Spleen (tissue), 11 donors: ENCODE measurements at regions not wholly inside any gene's neighbourhood (a gene's known extent, or its start where the extent isn't known, plus 50 kb on each side); places are given as distances from the start of the nearest gene placed in this dataset.

ENCODE experiments used
- DNase-seq: peaks from one replicate; pipeline ENCODE4 v3.0.0-alpha.2; 2020
- H3K27ac ChIP-seq, 8 donors: fragments of 200-600 bp; sonication (generic) in 7 of 8; 1 replicate in 4 of 8; 2 replicates in 4 of 8; pipeline versions ENCODE4 v1.5.0 to v1.8.0; 2016 to 2021; ENCODE audit warnings: inconsistent platforms in 4 of 8, mild to moderate bottlenecking in 4 of 8, moderate library complexity in 1 of 8
- H3K27me3 ChIP-seq, 7 donors: fragments of 200-600 bp; sonication (generic) in 6 of 7; replicated peaks in 1 of 7; 1 replicate in 4 of 7; 2 replicates in 3 of 7; pipeline versions ENCODE4 v1.5.0 to v1.8.0; 2016 to 2021; ENCODE audit warnings: inconsistent platforms in 3 of 7, mild to moderate bottlenecking in 1 of 7
- H3K36me3 ChIP-seq, 6 donors: fragments of 200-600 bp; sonication (generic) in 5 of 6; 1 replicate in 4 of 6; 2 replicates in 2 of 6; pipeline versions ENCODE4 v1.5.0 to v1.8.0; 2016 to 2021; ENCODE audit warnings: inconsistent platforms in 2 of 6
- H3K4me1 ChIP-seq, 6 donors: fragments of 200-600 bp; sonication (generic) in 5 of 6; 1 replicate in 3 of 6; 2 replicates in 3 of 6; pipeline versions ENCODE4 v1.5.0 to v1.8.0; 2016 to 2021; ENCODE audit warnings: inconsistent platforms in 3 of 6
- H3K4me3 ChIP-seq, 8 donors: fragments of 200-600 bp; sonication (generic) in 7 of 8; 1 replicate in 4 of 8; 2 replicates in 4 of 8; pipeline versions ENCODE4 v1.5.0 to v1.8.0; 2016 to 2021; ENCODE audit warnings: inconsistent platforms in 4 of 8, mild to moderate bottlenecking in 4 of 8, moderate library complexity in 2 of 8
- H3K9me3 ChIP-seq, 8 donors: fragments of 200-600 bp; sonication (generic) in 7 of 8; 1 replicate in 4 of 8; 2 replicates in 4 of 8; pipeline versions ENCODE4 v1.5.0 to v1.8.0; 2016 to 2021; ENCODE audit warnings: inconsistent platforms in 4 of 8
- POLR2A ChIP-seq, 3 donors: fragments of 450-650 bp; IDR thresholded peaks; one replicate each; pipeline ENCODE4 v1.5.1; 2017; ENCODE audit warnings: antibody characterized with exemption in 3 of 3, mild to moderate bottlenecking in 1 of 3
- POLR2AphosphoS5 ChIP-seq, 3 donors: sonication (generic); formaldehyde crosslinking; IDR thresholded peaks; one replicate each; pipeline ENCODE4 v1.5.1; 2017; ENCODE audit warnings: antibody characterized with exemption in 3 of 3
- WGBS, 5 donors: extraction: QIAGEN DNeasy Blood & Tissue Kit in 3 of 5; methylation state at CpG; one replicate each; pipeline versions ENCODE4 v1.1.5 to v1.1.7; 2013 to 2018; 5-methylcytosine and 5-hydroxymethylcytosine counted together
- intact Hi-C: fragments of 100-400 bp; cut with DNase I; formaldehyde crosslinking; loops from one replicate; pipeline ENCODE4 v1.15.0; 2023; ENCODE audit warnings: low total_unique reads
- TF ChIP-seq, protein P1 (sequence below), 11 experiments: fragments of 200-600 bp in 7 of 11; fragments of 450-650 bp in 4 of 11; sonication (generic) in 4 of 11; IDR thresholded peaks in 8 of 11; conservative IDR thresholded peaks in 3 of 11; 1 replicate in 7 of 11; 2 replicates in 4 of 11; pipeline versions ENCODE4 v1.4.0 to v1.8.0; 2016 to 2021; ENCODE audit warnings: antibody characterized with exemption in 11 of 11, inconsistent platforms in 4 of 11, mild to moderate bottlenecking in 1 of 11
- donor health status: healthy with polysubstance abuse.
- donor health status: DM: no; HTN: no; CAD: no; lungs with moderate emphysema.
- donor health status: DM: no; HTN: no; CAD: no.
- donor health status: Bipolar disorder and iron deficiency.
- donor health status: healthy.
- donor health status: DM: no; HTN: no; CAD: no.
- donor health status: DM: yes; HTN: yes; CAD: no.

DNA sequence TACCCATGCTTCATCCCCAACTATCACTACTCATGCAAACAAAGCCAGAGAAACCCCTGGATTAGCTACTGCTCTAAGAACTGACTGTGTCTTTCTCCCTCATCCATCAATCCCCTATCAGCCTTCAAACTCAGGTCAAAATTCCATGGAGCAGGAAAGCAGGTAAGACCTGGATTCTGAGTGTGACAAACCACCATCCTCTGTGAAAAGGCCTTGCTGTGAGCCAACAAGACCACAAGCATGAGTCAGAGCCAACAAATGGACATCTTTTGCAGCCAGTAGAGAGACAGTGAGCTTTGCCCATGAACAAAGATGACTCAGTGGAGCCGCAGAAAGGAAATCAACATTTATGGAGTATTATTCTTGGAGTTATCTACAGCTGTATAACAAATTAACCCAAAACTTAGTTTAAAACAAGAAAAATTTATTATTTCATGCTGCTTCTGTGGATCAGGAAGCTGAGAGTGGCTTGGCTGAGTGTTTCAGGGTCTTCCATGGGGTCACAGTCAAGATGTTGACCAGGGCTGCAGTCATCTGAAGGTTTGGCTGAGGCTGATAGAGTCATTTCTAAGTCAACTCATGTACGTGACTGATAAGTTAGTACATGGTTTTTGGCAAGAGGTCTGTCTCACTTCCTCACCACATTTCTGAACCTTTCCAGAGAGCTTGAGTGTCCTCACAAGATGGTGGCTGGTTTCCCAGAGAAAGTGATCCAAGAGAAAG lies 61.1 kb downstream of the PITPNM2 start:
- peaks cover 13 to 53% (median 29%) of the 10 kb centered on the region in 6 donors for H3K4me1 ChIP-seq
- H3K4me3 ChIP-seq: no peak overlapping the region
- intact Hi-C loops: no loop called here
- no peak for DNase-seq
- no peaks in the 10 kb centered on the region for H3K27me3 ChIP-seq
- TF ChIP-seq, protein P1, sequence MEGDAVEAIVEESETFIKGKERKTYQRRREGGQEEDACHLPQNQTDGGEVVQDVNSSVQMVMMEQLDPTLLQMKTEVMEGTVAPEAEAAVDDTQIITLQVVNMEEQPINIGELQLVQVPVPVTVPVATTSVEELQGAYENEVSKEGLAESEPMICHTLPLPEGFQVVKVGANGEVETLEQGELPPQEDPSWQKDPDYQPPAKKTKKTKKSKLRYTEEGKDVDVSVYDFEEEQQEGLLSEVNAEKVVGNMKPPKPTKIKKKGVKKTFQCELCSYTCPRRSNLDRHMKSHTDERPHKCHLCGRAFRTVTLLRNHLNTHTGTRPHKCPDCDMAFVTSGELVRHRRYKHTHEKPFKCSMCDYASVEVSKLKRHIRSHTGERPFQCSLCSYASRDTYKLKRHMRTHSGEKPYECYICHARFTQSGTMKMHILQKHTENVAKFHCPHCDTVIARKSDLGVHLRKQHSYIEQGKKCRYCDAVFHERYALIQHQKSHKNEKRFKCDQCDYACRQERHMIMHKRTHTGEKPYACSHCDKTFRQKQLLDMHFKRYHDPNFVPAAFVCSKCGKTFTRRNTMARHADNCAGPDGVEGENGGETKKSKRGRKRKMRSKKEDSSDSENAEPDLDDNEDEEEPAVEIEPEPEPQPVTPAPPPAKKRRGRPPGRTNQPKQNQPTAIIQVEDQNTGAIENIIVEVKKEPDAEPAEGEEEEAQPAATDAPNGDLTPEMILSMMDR (IDR thresholded peaks at IDR 0.05 in 8 of 11, conservative IDR thresholded peaks at IDR 0.05 in 3 of 11): no peak
- no peak for TF ChIP-seq POLR2A (IDR thresholded peaks at IDR 0.05)
- TF ChIP-seq POLR2AphosphoS5 (IDR thresholded peaks at IDR 0.05): no peak
- H3K36me3 ChIP-seq: no peaks in the 10 kb centered on the region
- H3K9me3 ChIP-seq: no peaks in the 10 kb centered on the region
- H3K27ac ChIP-seq: peak overlapping the region in 2 of 8 donors; percentile 16 to 47
- 58 to 77% (median 74%) methylated on average over 2 of the region's 2 CpGs for WGBS, 5 donors

GRCh38 chr12:123089140-123089539 lies 61.8 kb downstream of the PITPNM2 start:
- DNase-seq: no peak
- TF ChIP-seq POLR2AphosphoS5 (IDR thresholded peaks at IDR 0.05) (no peak), POLR2A (IDR thresholded peaks at IDR 0.05) (no peak)
- TF ChIP-seq, protein P1 (IDR thresholded peaks at IDR 0.05 in 8 of 11, conservative IDR thresholded peaks at IDR 0.05 in 3 of 11): no peak
- Histone ChIP-seq H3K27ac (peak overlapping the region in 3 of 8 donors; percentile 16 to 47 (median 42)), H3K9me3 (no peaks in the 10 kb centered on the region), H3K4me3 (no peak overlapping the region), H3K27me3 (no peaks in the 10 kb centered on the region), H3K4me1 (peaks cover 14 to 54% (median 32%) of the 10 kb centered on the region in 6 donors), H3K36me3 (no peaks in the 10 kb centered on the region)
- intact Hi-C loops: no loop called here
- 59 to 80% (median 62%) methylated on average over 6 of the region's 6 CpGs for WGBS, 5 donors

DNA sequence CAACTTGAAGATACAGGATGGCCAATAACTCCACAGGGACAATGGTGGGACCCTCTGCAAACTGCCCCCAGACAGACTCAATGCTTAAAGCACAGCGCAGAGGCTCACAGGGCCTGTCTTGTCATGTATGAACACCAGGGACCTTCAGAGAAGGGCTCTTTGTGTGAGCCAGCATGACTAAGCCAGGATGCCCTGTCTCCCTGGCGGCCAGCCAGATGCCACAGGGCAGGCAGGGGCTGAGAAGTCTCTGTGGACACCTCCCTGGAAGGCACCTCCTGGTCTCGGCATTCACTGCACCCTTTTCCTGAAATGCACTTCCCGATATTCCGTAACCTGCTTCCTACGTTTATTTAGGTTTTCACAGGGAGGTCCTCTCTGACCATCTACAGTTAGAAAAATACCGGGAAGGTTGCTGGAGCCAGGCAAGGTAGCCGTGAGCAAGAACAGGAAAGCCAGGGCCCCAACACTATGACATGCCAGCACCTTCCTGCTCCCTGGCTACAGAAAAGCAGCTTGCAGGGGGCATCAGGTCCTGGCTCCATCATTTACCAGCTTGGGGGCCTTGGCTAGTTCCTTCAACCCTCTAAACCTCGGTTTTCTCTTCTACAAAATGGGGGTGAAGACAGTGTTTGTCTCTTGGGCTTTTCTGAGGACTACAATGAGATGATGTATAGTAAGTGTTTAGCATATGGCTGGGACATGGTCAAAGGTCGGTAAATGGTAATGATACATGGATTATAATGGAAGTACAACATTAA lies 65.0 kb downstream of the PITPNM2 start:
- peak; percentile 82 for DNase-seq
- intact Hi-C loops: no loop called here
- peak; percentile 13 to 57 (median 24) for TF ChIP-seq POLR2AphosphoS5 (IDR thresholded peaks at IDR 0.05)
- no peak for TF ChIP-seq POLR2A (IDR thresholded peaks at IDR 0.05)
- TF ChIP-seq, protein P1 (IDR thresholded peaks at IDR 0.05 in 8 of 11, conservative IDR thresholded peaks at IDR 0.05 in 3 of 11): peak in 2 of 11 experiments; percentile 8 to 19
- H3K4me3 ChIP-seq: no peak overlapping the region
- no peaks in the 10 kb centered on the region for H3K27me3 ChIP-seq
- WGBS, 5 donors: 43 to 61% (median 46%) methylated on average over 10 of the region's 10 CpGs
- peaks cover 14 to 70% (median 40%) of the 10 kb centered on the region in 6 donors for H3K4me1 ChIP-seq
- no peaks in the 10 kb centered on the region for H3K36me3 ChIP-seq
- peak overlapping the region in 2 of 8 donors; percentile 33 to 38 for H3K27ac ChIP-seq
- no peaks in the 10 kb centered on the region for H3K9me3 ChIP-seq

DNA sequence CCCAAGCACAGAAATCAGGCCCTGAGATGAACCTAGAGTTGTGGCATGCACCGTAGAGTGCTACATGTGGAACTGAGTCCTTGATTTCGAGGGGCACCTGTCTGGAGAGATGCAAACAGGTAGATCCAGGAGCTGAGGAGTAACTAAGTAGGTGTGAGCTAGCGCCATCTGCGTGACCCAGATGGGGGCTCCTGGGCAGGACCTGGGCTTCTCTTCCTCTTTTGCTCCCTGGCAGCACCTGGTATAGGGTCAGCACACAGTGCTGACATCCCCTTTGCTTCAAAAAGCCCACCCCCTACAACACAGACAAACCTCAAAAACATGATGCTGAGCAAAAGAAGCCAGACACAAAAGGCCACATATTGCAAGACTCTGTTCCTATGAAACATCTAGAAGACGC lies 65.8 kb downstream of the PITPNM2 start:
- WGBS, 5 donors: 65 to 87% (median 82%) methylated on average over 5 of the region's 5 CpGs
- DNase-seq: no peak
- Histone ChIP-seq H3K27ac (peak overlapping the region in 3 of 8 donors; percentile 72 to 84 (median 82)), H3K36me3 (no peaks in the 10 kb centered on the region), H3K27me3 (no peaks in the 10 kb centered on the region), H3K4me3 (no peak overlapping the region), H3K4me1 (peaks cover 14 to 69% (median 40%) of the 10 kb centered on the region in 6 donors), H3K9me3 (no peaks in the 10 kb centered on the region)
- TF ChIP-seq, protein P1 (IDR thresholded peaks at IDR 0.05 in 8 of 11, conservative IDR thresholded peaks at IDR 0.05 in 3 of 11): no peak
- intact Hi-C loops: no loop called here
